ENCODE measurements at regions not wholly inside any gene's neighbourhood (a gene's known extent, or its start where the extent isn't known, plus 50 kb on each side); places are given as distances from the start of the nearest gene placed in this dataset.

DNA sequence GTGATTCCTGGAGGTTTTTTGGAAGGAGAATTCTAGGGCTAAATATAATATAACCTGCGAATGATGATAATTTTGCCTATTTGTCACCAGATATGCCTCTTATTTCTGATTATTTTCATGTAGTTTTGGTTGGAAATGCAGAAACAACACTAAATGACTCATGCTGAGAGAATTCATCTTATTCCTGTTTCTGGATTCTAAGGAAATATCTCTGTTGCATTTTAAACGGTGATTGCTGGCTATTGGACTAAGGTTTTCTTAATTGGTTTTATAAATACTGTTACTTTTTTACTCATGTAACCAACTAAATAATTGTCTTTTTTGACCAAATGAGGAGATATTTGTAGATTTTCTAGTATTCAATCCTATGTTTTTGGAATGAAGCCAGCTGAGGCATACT lies 204.9 kb upstream of the NPSR1 start:
- no peak overlapping the region for H3K4me3 Mint-ChIP-seq
- TF ChIP-seq, protein P1, sequence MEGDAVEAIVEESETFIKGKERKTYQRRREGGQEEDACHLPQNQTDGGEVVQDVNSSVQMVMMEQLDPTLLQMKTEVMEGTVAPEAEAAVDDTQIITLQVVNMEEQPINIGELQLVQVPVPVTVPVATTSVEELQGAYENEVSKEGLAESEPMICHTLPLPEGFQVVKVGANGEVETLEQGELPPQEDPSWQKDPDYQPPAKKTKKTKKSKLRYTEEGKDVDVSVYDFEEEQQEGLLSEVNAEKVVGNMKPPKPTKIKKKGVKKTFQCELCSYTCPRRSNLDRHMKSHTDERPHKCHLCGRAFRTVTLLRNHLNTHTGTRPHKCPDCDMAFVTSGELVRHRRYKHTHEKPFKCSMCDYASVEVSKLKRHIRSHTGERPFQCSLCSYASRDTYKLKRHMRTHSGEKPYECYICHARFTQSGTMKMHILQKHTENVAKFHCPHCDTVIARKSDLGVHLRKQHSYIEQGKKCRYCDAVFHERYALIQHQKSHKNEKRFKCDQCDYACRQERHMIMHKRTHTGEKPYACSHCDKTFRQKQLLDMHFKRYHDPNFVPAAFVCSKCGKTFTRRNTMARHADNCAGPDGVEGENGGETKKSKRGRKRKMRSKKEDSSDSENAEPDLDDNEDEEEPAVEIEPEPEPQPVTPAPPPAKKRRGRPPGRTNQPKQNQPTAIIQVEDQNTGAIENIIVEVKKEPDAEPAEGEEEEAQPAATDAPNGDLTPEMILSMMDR (conservative IDR thresholded peaks at IDR 0.05) = no peak
- H3K27me3 Mint-ChIP-seq = no peaks in the 10 kb centered on the region
- no peaks in the 10 kb centered on the region for H3K4me1 Mint-ChIP-seq (ENCODE audit: unreplicated experiment)
- no peak for DNase-seq (ENCODE audit: extremely low spot score, unreplicated experiment)
- no peaks in the 10 kb centered on the region for H3K36me3 Mint-ChIP-seq
- H3K9me3 Mint-ChIP-seq = no peaks in the 10 kb centered on the region
- no peak overlapping the region for H3K27ac Mint-ChIP-seq

DNA sequence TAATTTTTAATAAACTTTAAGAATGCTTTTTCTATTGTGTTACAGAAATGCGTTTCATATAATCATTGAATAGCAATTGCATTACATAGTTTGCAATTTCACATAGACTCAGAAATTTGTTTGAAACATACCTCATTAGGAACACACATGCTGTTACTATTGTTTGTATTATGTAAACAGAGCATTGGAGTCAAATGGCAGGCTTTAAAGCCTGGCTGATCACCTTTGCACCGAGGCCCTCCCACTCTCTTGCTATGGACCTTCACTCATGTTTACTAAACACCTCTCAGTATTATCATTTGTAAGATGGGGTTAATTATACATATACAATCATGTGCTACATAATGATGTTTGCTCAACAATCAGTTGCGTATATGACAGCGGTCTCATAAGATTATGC lies 203.6 kb upstream of the NPSR1 start:
- no peak for DNase-seq (ENCODE audit: extremely low spot score, unreplicated experiment)
- no peaks in the 10 kb centered on the region for H3K4me1 Mint-ChIP-seq (ENCODE audit: unreplicated experiment)
- TF ChIP-seq, protein P1 (conservative IDR thresholded peaks at IDR 0.05) = no peak
- H3K9me3 Mint-ChIP-seq = no peaks in the 10 kb centered on the region
- H3K36me3 Mint-ChIP-seq = no peaks in the 10 kb centered on the region
- H3K27ac Mint-ChIP-seq = no peak overlapping the region
- H3K27me3 Mint-ChIP-seq = no peaks in the 10 kb centered on the region
- no peak overlapping the region for H3K4me3 Mint-ChIP-seq

DNA sequence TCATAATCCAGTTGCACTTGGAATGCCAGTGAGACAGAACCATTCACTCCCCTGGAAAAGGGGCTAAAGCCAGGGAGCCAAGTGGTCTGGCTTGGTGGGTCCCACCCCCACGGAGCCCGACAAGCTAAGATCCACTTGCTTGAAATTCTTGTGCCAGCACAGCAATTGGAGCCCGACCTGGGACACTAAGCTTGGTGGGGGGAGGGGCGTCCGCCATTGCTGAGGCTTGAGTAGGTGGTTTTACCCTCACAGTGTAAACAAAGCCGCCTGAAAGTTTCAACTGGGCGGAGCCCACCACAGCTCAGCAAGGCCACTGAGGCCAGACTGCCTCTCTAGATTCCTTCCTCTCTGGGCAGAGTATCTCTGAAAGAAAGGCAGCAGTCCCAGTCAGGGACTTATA lies 200.7 kb upstream of the NPSR1 start:
- no peaks in the 10 kb centered on the region for H3K36me3 Mint-ChIP-seq
- H3K27ac Mint-ChIP-seq = no peak overlapping the region
- no peaks in the 10 kb centered on the region for H3K27me3 Mint-ChIP-seq
- no peaks in the 10 kb centered on the region for H3K4me1 Mint-ChIP-seq (ENCODE audit: unreplicated experiment)
- TF ChIP-seq, protein P1 (conservative IDR thresholded peaks at IDR 0.05) = no peak
- H3K9me3 Mint-ChIP-seq = no peaks in the 10 kb centered on the region
- no peak overlapping the region for H3K4me3 Mint-ChIP-seq
- no peak for DNase-seq (ENCODE audit: extremely low spot score, unreplicated experiment)

DNA sequence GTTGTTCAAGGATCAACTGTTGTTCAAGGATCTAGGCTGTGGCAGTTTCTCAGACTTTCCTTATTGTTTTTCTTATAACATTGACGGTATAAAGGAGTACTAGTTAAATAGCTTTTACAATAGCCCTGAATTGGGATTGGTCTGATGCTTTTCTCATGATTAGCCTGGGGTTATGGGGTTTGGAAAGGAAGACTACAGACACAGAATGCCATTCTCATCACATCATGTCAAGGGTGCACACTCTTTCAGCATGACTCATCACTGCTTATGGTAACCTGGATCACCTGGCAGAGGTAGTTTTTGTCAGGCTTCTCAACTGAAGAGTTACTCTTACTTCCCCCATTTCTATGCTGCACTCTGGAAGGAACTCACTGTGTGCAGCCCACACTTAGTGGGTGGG lies 194.2 kb upstream of the NPSR1 start:
- Mint-ChIP-seq H3K4me1 (ENCODE audit: unreplicated experiment) (no peaks in the 10 kb centered on the region), H3K36me3 (no peaks in the 10 kb centered on the region), H3K27ac (no peak overlapping the region), H3K27me3 (no peaks in the 10 kb centered on the region), H3K9me3 (no peaks in the 10 kb centered on the region), H3K4me3 (no peak overlapping the region)
- no peak for DNase-seq (ENCODE audit: extremely low spot score, unreplicated experiment)
- TF ChIP-seq, protein P1 (conservative IDR thresholded peaks at IDR 0.05) = no peak

DNA sequence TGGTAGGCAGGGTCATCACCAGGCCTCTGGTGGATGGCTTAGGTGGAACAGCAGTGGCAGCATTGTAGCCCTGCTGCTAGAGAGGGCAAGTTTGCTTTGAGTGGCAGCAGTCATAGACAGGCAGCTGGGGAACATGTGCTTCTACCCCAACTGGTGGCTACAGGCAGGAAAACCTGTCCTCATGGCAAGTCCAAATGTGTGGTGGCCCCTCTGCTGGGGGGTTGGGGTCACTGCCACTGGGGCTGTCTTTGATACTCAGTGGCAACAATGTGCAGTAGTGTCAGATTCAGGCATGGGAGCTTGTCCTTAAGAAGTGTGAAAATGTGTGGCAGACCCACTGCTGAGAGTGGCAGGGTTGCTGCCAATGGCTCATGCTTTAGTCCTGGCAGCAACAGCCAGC lies 186.2 kb upstream of the NPSR1 start:
- H3K4me3 Mint-ChIP-seq = no peak overlapping the region
- no peaks in the 10 kb centered on the region for H3K4me1 Mint-ChIP-seq (ENCODE audit: unreplicated experiment)

More for the DNA sequence above, 186.2 kb upstream of the NPSR1 start:
- DNase-seq (ENCODE audit: extremely low spot score, unreplicated experiment) = no peak
- H3K27ac Mint-ChIP-seq = no peak overlapping the region
- H3K27me3 Mint-ChIP-seq = no peaks in the 10 kb centered on the region
- H3K9me3 Mint-ChIP-seq = peaks cover 4% of the 10 kb centered on the region
- H3K36me3 Mint-ChIP-seq = no peaks in the 10 kb centered on the region
- TF ChIP-seq, protein P1 (conservative IDR thresholded peaks at IDR 0.05) = no peak
